H1 (cell line): ENCODE measurements at regions not wholly inside any gene's neighbourhood (a gene's known extent, or its start where the extent isn't known, plus 50 kb on each side); places are given as distances from the start of the nearest gene placed in this dataset.

ENCODE experiments used
- CTCF ChIA-PET: fragments of 300-600 bp; sonication (Branson Sonifier 250); formaldehyde crosslinking; loops from one replicate; lab custom pipeline; 2021; ENCODE audit not compliant: partially characterized antibody; lab: Charles Lee
- POLR2A ChIA-PET: fragments of 300-600 bp; sonication (Branson Sonifier 250); formaldehyde crosslinking; loops from one replicate; lab custom pipeline; 2021; ENCODE audit warnings: inconsistent platforms; ENCODE audit not compliant: partially characterized antibody; lab: Charles Lee
- DNase-seq, 2 experiments: peaks; one replicate each; pipeline versions ENCODE4 v3.0.0 to v3.0.0-alpha.2; 2010 to 2022; ENCODE audit warnings: low spot score in 2 of 2, low read depth in 1 of 2, mixed read lengths in 1 of 2
- FAIRE-seq: peaks from 2 replicates; lab custom pipeline; 2011; peaks lifted over from hg19 to GRCh38; lab: Jason Lieb, UNC
- H2AFZ ChIP-seq: 2 replicates; pipeline ENCODE4 v1.8.1; 2012; ENCODE audit warnings: low read length, inconsistent platforms
- H2AK5ac ChIP-seq: 2 replicates; pipeline ENCODE4 v1.6.1; 2013; ENCODE audit warnings: low read depth, low read length
- H2BK120ac ChIP-seq: replicated peaks from 2 replicates; pipeline ENCODE3; 2013; ENCODE audit warnings: low read depth, low read length, inconsistent platforms
- H2BK12ac ChIP-seq: 2 replicates; pipeline ENCODE4 v1.6.1; 2013; ENCODE audit warnings: low read depth, low read length
- H2BK15ac ChIP-seq: 2 replicates; pipeline ENCODE4 v1.6.1; 2013; ENCODE audit warnings: low read length
- H2BK20ac ChIP-seq: 2 replicates; pipeline ENCODE4 v1.6.1; 2013; ENCODE audit warnings: low read length
- H2BK5ac ChIP-seq: 2 replicates; pipeline ENCODE4 v1.6.1; 2013; ENCODE audit warnings: low read depth, low read length
- H3K14ac ChIP-seq: 2 replicates; pipeline ENCODE4 v1.6.1; 2013; ENCODE audit warnings: inconsistent platforms; ENCODE audit not compliant: insufficient read length
- H3K18ac ChIP-seq: 2 replicates; pipeline ENCODE4 v1.6.1; 2013; ENCODE audit warnings: low read length; ENCODE audit errors: extremely low read depth
- H3K23ac ChIP-seq: 2 replicates; pipeline ENCODE4 v1.6.1; 2013; ENCODE audit warnings: inconsistent platforms; ENCODE audit not compliant: insufficient read length
- H3K23me2 ChIP-seq: 2 replicates; pipeline ENCODE4 v1.6.1; 2013; ENCODE audit warnings: low read depth, low read length
- H3K27ac ChIP-seq: 2 replicates; pipeline ENCODE4 v1.6.1; 2011; ENCODE audit warnings: low read depth, low read length, inconsistent platforms
- H3K27me3 ChIP-seq, 4 experiments: replicated peaks in 1 of 4; 1 replicate in 1 of 4; 2 replicates in 3 of 4; pipeline versions ENCODE4 v1.6.1 to v1.8.1; 2011 to 2013; ENCODE audit warnings: low read length in 3 of 4, mild to moderate bottlenecking in 3 of 4, inconsistent platforms in 2 of 4, mixed read lengths in 2 of 4, moderate library complexity in 1 of 4; ENCODE audit not compliant: control insufficient read depth in 3 of 4, insufficient read depth in 3 of 4; ENCODE audit errors: extremely low read depth in 1 of 4
- H3K36me3 ChIP-seq, 4 experiments: 2 replicates each; pipeline versions ENCODE4 v1.6.1 to v1.8.1; 2011 to 2013; ENCODE audit warnings: mild to moderate bottlenecking in 4 of 4, low read length in 3 of 4, moderate library complexity in 2 of 4, control low read depth in 1 of 4, inconsistent platforms in 1 of 4; ENCODE audit not compliant: insufficient read depth in 4 of 4, control insufficient read depth in 2 of 4
- H3K4ac ChIP-seq: replicated peaks from 2 replicates; pipeline ENCODE3; 2013; ENCODE audit warnings: low read length, low read depth, mixed read lengths, inconsistent platforms; ENCODE audit not compliant: insufficient read length
- H3K4me1 ChIP-seq, 4 experiments: replicated peaks in 1 of 4; 1 replicate in 1 of 4; 2 replicates in 3 of 4; pipeline versions ENCODE4 v1.6.1 to v1.8.1; 2011 to 2013; ENCODE audit warnings: low read length in 3 of 4, inconsistent platforms in 2 of 4, mixed read lengths in 1 of 4; ENCODE audit not compliant: insufficient read depth in 4 of 4, control insufficient read depth in 3 of 4
- H3K4me2 ChIP-seq, 2 experiments: 2 replicates each; pipeline versions ENCODE4 v1.6.1 to v1.8.1; 2011 to 2013; ENCODE audit warnings: low read depth in 2 of 2, low read length in 2 of 2, control low read depth in 1 of 2, inconsistent platforms in 1 of 2, mild to moderate bottlenecking in 1 of 2; ENCODE audit not compliant: insufficient read depth in 1 of 2
- H3K4me3 ChIP-seq, 4 experiments: fragments of 200-600, 300-600 bp in 1 of 4; sonication (generic), shearing (Covaris generic), sonication (Bioruptor Twin) in 1 of 4; 2 replicates each; pipeline versions ENCODE4 v1.5.1 to v1.8.1; 2011 to 2016; ENCODE audit warnings: low read length in 4 of 4, low read depth in 3 of 4, control low read depth in 2 of 4, inconsistent platforms in 2 of 4, mild to moderate bottlenecking in 2 of 4, mixed read lengths in 1 of 4, moderate library complexity in 1 of 4; ENCODE audit not compliant: insufficient read depth in 2 of 4; ENCODE audit errors: extremely low read depth in 1 of 4
- H3K56ac ChIP-seq: replicated peaks from 2 replicates; pipeline ENCODE3; 2013; ENCODE audit warnings: low read depth, mild to moderate bottlenecking, mixed read lengths, low read length, inconsistent platforms; ENCODE audit not compliant: insufficient read length
- H3K79me1 ChIP-seq: 2 replicates; pipeline ENCODE4 v1.6.1; 2013; ENCODE audit warnings: low read depth, low read length, control low read depth
- H3K79me2 ChIP-seq, 2 experiments: 2 replicates each; pipeline versions ENCODE4 v1.6.1 to v1.8.1; 2012 to 2013; ENCODE audit warnings: low read length in 2 of 2, mild to moderate bottlenecking in 2 of 2, inconsistent platforms in 1 of 2; ENCODE audit not compliant: insufficient read depth in 2 of 2, control insufficient read depth in 1 of 2
- H3K9ac ChIP-seq, 4 experiments: replicated peaks in 1 of 4; 1 replicate in 1 of 4; 2 replicates in 3 of 4; pipeline versions ENCODE4 v1.6.1 to v1.8.1; 2011 to 2013; ENCODE audit warnings: low read depth in 3 of 4, low read length in 3 of 4, control low read depth in 2 of 4, mild to moderate bottlenecking in 2 of 4, moderate library complexity in 2 of 4, inconsistent platforms in 1 of 4; ENCODE audit errors: extremely low read depth in 1 of 4
- H3K9me3 ChIP-seq, 2 experiments: 2 replicates each; pipeline versions ENCODE4 v1.6.1 to v1.8.1; 2012 to 2013; ENCODE audit warnings: mild to moderate bottlenecking in 2 of 2, moderate library complexity in 2 of 2, control low read depth in 1 of 2, inconsistent platforms in 1 of 2, low read depth in 1 of 2, low read length in 1 of 2, mixed read lengths in 1 of 2; ENCODE audit not compliant: insufficient read depth in 2 of 2
- H4K20me1 ChIP-seq, 2 experiments: replicated peaks in 1 of 2; 2 replicates each; pipeline versions ENCODE3 to v1.8.1; 2011 to 2013; ENCODE audit warnings: inconsistent platforms in 2 of 2, low read length in 2 of 2, mild to moderate bottlenecking in 1 of 2; ENCODE audit not compliant: insufficient read depth in 2 of 2, control insufficient read depth in 1 of 2
- H4K5ac ChIP-seq: 2 replicates; pipeline ENCODE4 v1.6.1; 2013; ENCODE audit warnings: low read length, low read depth, mixed read lengths, inconsistent platforms; ENCODE audit not compliant: insufficient read length
- H4K8ac ChIP-seq: 2 replicates; pipeline ENCODE4 v1.8.0; 2013; ENCODE audit warnings: mild to moderate bottlenecking, moderate library complexity, low read length, inconsistent platforms; ENCODE audit not compliant: insufficient read depth; ENCODE audit errors: extremely low read depth
- H4K91ac ChIP-seq: replicated peaks from 2 replicates; pipeline ENCODE3; 2013; ENCODE audit warnings: low read length, mixed read lengths, inconsistent platforms; ENCODE audit not compliant: insufficient read length
- EGR1 ChIP-seq: IDR thresholded peaks from 2 replicates; pipeline ENCODE4 v1.6.1; 2011; ENCODE audit warnings: low read depth, low read length, borderline replicate concordance
- TAF7 ChIP-seq: optimal IDR thresholded peaks from 2 replicates; pipeline ENCODE3; 2011; ENCODE audit warnings: low read depth, mild to moderate bottlenecking, inconsistent platforms, low read length, moderate library complexity, borderline replicate concordance
- TEAD4 ChIP-seq: IDR thresholded peaks from 2 replicates; pipeline ENCODE4 v1.6.1; 2012; ENCODE audit warnings: low read depth, low read length, inconsistent platforms, mixed read lengths
- WGBS, 2 experiments: shearing (Covaris generic) in 1 of 2; methylation state at CpG; one replicate each; pipeline versions ENCODE4 v1.1.6 to v1.1.7; 2013 to 2015; ENCODE audit warnings: low lambda C conversion rate in 2 of 2, mixed read lengths in 2 of 2, inconsistent platforms in 1 of 2, low coverage in 1 of 2, missing lambda C conversion rate in 1 of 2; ENCODE audit not compliant: insufficient replicate concordance in 2 of 2, insufficient coverage in 1 of 2, insufficient read length in 1 of 2; ENCODE audit errors: extremely low coverage in 1 of 2, missing lambda C conversion rate in 1 of 2; 5-methylcytosine and 5-hydroxymethylcytosine counted together

GRCh38 chr2:159856760-159857159, 58.8 kb upstream of the CD302 start:
- Histone ChIP-seq H2BK120ac (no peak overlapping the region), H3K9me3 (no peaks in the 10 kb centered on the region), H3K4me3 (no peak overlapping the region), H4K91ac (no peak overlapping the region), H3K14ac (no peak overlapping the region), H4K8ac (no peak overlapping the region), H2AFZ (no peak overlapping the region), H3K36me3 (no peaks in the 10 kb centered on the region), H2BK12ac (no peak overlapping the region), H2BK15ac (no peak overlapping the region), H3K4me1 (peaks cover 0 to 3% (median 0%) of the 10 kb centered on the region in 4 experiments; a peak in 2 of 7 replicates), H3K9ac (no peak overlapping the region), H2BK20ac (no peak overlapping the region), H3K23ac (no peak overlapping the region), H3K79me1 (no peaks in the 10 kb centered on the region), H2AK5ac (no peak overlapping the region), H4K20me1 (no peaks in the 10 kb centered on the region), H3K4me2 (no peak overlapping the region), H3K27ac (no peak overlapping the region), H3K4ac (no peak overlapping the region), H3K23me2 (no peaks in the 10 kb centered on the region; the same call in 1 of the 2 replicates), H3K56ac (no peak overlapping the region), H3K18ac (no peak overlapping the region), H3K79me2 (no peaks in the 10 kb centered on the region), H4K5ac (no peak overlapping the region)
- DNase-seq (no peak), FAIRE-seq (peak; percentile 42)
- ChIA-PET POLR2A (no interaction called here), CTCF (interaction anchor here (1.1 kb wide), 1 partner anchor 39 kb away, joined by 3 read pairs; no protein-coding TSS in a partner anchor)
- 18% methylated on average over 2 of the region's 2 CpGs; no CpG with 5 or more reads in 1 of the 2 experiments for WGBS, 2 experiments
- TF ChIP-seq TEAD4 (peak; percentile 64), EGR1 (no peak), TAF7 (no peak)
- TF ChIP-seq, all 59 proteins: peak for 1
- no peak overlapping the region for H2BK5ac ChIP-seq
- no peaks in the 10 kb centered on the region for H3K27me3 ChIP-seq
